ENCODE measurements at regions not wholly inside any gene's neighbourhood (a gene's known extent, or its start where the extent isn't known, plus 50 kb on each side); places are given as distances from the start of the nearest gene placed in this dataset.

DNA sequence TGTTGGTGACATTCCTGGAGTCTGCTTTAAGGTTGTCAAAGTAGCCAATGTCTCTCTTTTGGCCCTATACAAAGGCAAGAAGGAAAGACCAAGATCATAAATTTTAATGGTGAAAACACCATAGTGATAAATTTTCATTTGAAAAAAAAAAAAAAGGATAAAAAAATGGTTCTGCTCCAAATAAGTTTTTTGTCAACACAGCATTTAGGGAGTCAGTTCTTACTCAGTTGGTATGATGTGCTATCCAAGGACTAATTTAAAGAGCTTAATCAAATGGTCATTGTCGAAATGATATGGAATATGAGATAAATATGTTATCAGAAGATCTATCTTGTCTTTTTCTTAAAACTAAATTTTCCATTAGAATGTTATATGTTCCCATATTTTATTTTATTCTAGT, 83.9 kb downstream of the PCDH18 start (continued):
- TF ChIP-seq ZNF639 (tag by site-specific recombination; IDR thresholded peaks at IDR 0.05) (no peak), ZNF146 (tag by site-specific recombination; IDR thresholded peaks at IDR 0.05) (no peak), ZNF292 (tag by site-specific recombination; IDR thresholded peaks at IDR 0.05; ENCODE audit: borderline replicate concordance, low read depth) (no peak), ZBTB7A (tag by site-specific recombination; IDR thresholded peaks at IDR 0.05; ENCODE audit: low read depth) (no peak), ZNF423 (tag by site-specific recombination; IDR thresholded peaks at IDR 0.05) (no peak), ZNF416 (tag by site-specific recombination; IDR thresholded peaks at IDR 0.05) (no peak), ZNF658 (tag by site-specific recombination; IDR thresholded peaks at IDR 0.05) (no peak)
- TF ChIP-seq, protein P1, sequence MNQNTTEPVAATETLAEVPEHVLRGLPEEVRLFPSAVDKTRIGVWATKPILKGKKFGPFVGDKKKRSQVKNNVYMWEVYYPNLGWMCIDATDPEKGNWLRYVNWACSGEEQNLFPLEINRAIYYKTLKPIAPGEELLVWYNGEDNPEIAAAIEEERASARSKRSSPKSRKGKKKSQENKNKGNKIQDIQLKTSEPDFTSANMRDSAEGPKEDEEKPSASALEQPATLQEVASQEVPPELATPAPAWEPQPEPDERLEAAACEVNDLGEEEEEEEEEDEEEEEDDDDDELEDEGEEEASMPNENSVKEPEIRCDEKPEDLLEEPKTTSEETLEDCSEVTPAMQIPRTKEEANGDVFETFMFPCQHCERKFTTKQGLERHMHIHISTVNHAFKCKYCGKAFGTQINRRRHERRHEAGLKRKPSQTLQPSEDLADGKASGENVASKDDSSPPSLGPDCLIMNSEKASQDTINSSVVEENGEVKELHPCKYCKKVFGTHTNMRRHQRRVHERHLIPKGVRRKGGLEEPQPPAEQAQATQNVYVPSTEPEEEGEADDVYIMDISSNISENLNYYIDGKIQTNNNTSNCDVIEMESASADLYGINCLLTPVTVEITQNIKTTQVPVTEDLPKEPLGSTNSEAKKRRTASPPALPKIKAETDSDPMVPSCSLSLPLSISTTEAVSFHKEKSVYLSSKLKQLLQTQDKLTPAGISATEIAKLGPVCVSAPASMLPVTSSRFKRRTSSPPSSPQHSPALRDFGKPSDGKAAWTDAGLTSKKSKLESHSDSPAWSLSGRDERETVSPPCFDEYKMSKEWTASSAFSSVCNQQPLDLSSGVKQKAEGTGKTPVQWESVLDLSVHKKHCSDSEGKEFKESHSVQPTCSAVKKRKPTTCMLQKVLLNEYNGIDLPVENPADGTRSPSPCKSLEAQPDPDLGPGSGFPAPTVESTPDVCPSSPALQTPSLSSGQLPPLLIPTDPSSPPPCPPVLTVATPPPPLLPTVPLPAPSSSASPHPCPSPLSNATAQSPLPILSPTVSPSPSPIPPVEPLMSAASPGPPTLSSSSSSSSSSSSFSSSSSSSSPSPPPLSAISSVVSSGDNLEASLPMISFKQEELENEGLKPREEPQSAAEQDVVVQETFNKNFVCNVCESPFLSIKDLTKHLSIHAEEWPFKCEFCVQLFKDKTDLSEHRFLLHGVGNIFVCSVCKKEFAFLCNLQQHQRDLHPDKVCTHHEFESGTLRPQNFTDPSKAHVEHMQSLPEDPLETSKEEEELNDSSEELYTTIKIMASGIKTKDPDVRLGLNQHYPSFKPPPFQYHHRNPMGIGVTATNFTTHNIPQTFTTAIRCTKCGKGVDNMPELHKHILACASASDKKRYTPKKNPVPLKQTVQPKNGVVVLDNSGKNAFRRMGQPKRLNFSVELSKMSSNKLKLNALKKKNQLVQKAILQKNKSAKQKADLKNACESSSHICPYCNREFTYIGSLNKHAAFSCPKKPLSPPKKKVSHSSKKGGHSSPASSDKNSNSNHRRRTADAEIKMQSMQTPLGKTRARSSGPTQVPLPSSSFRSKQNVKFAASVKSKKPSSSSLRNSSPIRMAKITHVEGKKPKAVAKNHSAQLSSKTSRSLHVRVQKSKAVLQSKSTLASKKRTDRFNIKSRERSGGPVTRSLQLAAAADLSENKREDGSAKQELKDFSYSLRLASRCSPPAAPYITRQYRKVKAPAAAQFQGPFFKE (tag by site-specific recombination; IDR thresholded peaks at IDR 0.05; ENCODE audit: borderline replicate concordance) = no peak

DNA sequence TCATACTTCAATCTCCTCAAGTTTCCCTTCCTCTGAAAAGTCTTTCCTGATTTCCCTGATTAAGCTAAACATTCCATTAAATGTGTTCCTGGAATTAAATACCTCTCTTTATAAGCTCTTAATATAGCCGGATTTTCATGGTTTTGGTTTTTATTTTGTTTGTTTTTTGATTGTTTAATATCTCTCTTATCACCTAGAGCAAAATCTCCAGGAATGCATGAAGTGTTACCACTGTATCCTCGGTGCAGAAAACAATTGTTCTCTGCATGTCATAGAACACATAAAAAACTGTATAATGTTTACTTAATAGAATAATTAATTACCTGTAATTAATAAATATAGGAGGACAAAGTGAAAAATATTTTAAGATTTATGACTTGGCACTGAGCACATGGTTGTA, 86.2 kb downstream of the PCDH18 start:
- Histone ChIP-seq H3K9me3 (ENCODE audit: control insufficient read depth, insufficient read depth, low read depth, low read length) (no peaks in the 10 kb centered on the region), H3K4me1 (ENCODE audit: control insufficient read depth, insufficient read depth, low read length) (peaks cover 8% of the 10 kb centered on the region; the same call in 1 of the 2 replicates), H3K4me3 (ENCODE audit: low read depth, low read length) (no peak overlapping the region), H3K27ac (ENCODE audit: extremely low read depth, low read depth, low read length) (no peak overlapping the region), H3K36me3 (ENCODE audit: control insufficient read depth in 2 of 2, insufficient read depth in 1 of 2, low read length in 2 of 2) (no peaks in the 10 kb centered on the region)
- ChIA-PET POLR2A (no interaction called here), CTCF (no interaction called here)
- 0 out of 2 replicates have a peak, but pooled peaks have one; percentile 12 for TF ChIP-seq PRDM6 (tag by site-specific recombination; IDR thresholded peaks at IDR 0.05)
- TF ChIP-seq ZNF624 (tag by site-specific recombination; IDR thresholded peaks at IDR 0.05) = no peak
- no peak for TF ChIP-seq ZNF341 (tag by site-specific recombination; IDR thresholded peaks at IDR 0.05; ENCODE audit: low read depth)
- TF ChIP-seq SP3 (tag by site-specific recombination; IDR thresholded peaks at IDR 0.05) = no peak
- TF ChIP-seq ZNF175 (tag by site-specific recombination; IDR thresholded peaks at IDR 0.05) = no peak
- no peak for TF ChIP-seq ZNF596 (tag by site-specific recombination; IDR thresholded peaks at IDR 0.05)
- no peak for TF ChIP-seq ZBTB17 (tag by site-specific recombination; IDR thresholded peaks at IDR 0.05)
- TF ChIP-seq, protein P2, sequence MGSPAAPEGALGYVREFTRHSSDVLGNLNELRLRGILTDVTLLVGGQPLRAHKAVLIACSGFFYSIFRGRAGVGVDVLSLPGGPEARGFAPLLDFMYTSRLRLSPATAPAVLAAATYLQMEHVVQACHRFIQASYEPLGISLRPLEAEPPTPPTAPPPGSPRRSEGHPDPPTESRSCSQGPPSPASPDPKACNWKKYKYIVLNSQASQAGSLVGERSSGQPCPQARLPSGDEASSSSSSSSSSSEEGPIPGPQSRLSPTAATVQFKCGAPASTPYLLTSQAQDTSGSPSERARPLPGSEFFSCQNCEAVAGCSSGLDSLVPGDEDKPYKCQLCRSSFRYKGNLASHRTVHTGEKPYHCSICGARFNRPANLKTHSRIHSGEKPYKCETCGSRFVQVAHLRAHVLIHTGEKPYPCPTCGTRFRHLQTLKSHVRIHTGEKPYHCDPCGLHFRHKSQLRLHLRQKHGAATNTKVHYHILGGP (tag by site-specific recombination; IDR thresholded peaks at IDR 0.05) = peak; percentile 64
